ENCODE measurements at regions not wholly inside any gene's neighbourhood (a gene's known extent, or its start where the extent isn't known, plus 50 kb on each side); places are given as distances from the start of the nearest gene placed in this dataset.

- intact Hi-C loops (cut with DNase I; ENCODE audit: low total_unique reads) = no loop called here
- TF ChIP-seq CTCF (IDR thresholded peaks at IDR 0.05) = no peak
- TF ChIP-seq POLR2A (IDR thresholded peaks at IDR 0.05) = no peak
- no peak for DNase-seq
Measured at GRCh38 chr9:87189006-87189405, 241.7 kb upstream of the GAS1 start.

DNA sequence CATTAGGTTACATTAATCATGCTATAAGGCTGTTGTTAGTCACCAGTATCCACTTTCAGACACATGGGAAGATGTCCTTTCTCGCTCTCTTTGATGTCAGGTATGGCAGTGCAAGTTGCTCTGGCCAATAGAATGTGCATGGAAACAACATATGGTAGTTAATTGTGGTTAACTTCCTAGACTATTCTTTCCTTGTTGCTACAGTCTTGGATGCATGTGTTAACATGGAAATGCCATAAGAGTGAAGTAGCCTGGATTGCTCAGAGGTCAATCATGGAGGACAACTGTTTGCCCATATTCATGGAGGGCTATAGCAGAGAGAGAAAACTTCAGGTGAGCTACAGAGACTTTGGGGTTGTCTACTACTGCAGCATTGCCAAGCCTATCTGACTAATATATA lies 245.8 kb upstream of the GAS1 start:
- DNase-seq = no peak
- peak overlapping the region in 1 of 2 donors; percentile 73 for H3K27ac ChIP-seq
- no peaks in the 10 kb centered on the region for H3K9me3 ChIP-seq

More at GRCh38 chr9:87189006-87189405, 241.7 kb upstream of the GAS1 start:
- Histone ChIP-seq H3K4me3 (no peak overlapping the region), H3K27me3 (no peaks in the 10 kb centered on the region), H3K27ac (no peak overlapping the region), H3K4me1 (no peaks in the 10 kb centered on the region), H3K36me3 (no peaks in the 10 kb centered on the region), H3K9me3 (no peaks in the 10 kb centered on the region)

GRCh38 chr9:87193925-87194868 lies 246.9 kb upstream of the GAS1 start:
- Histone ChIP-seq H3K4me1 (no peaks in the 10 kb centered on the region), H3K36me3 (no peaks in the 10 kb centered on the region), H3K27me3 (no peaks in the 10 kb centered on the region), H3K9me3 (no peaks in the 10 kb centered on the region), H3K27ac (peak overlapping the region; percentile 72 to 73), H3K4me3 (no peak overlapping the region)
- TF ChIP-seq CTCF (IDR thresholded peaks at IDR 0.05) (no peak), POLR2A (IDR thresholded peaks at IDR 0.05) (no peak)
- intact Hi-C loops (cut with DNase I; ENCODE audit: low total_unique reads) = no loop called here
- no peak for DNase-seq

More for the DNA sequence above, 245.8 kb upstream of the GAS1 start:
- Histone ChIP-seq H3K4me1 (no peaks in the 10 kb centered on the region), H3K4me3 (no peak overlapping the region), H3K27me3 (no peaks in the 10 kb centered on the region), H3K36me3 (no peaks in the 10 kb centered on the region)
- intact Hi-C loops (cut with DNase I; ENCODE audit: low total_unique reads) = no loop called here
- no peak for TF ChIP-seq CTCF (IDR thresholded peaks at IDR 0.05)
- TF ChIP-seq POLR2A (IDR thresholded peaks at IDR 0.05) = no peak

- TF ChIP-seq CTCF (IDR thresholded peaks at IDR 0.05) (no peak), POLR2A (IDR thresholded peaks at IDR 0.05) (no peak)
- intact Hi-C loops (cut with DNase I; ENCODE audit: low total_unique reads) = no loop called here
- H3K4me3 ChIP-seq = no peak overlapping the region
- no peaks in the 10 kb centered on the region for H3K4me1 ChIP-seq
- no peaks in the 10 kb centered on the region for H3K36me3 ChIP-seq
- no peaks in the 10 kb centered on the region for H3K27me3 ChIP-seq
- DNase-seq = no peak
- H3K27ac ChIP-seq = peak overlapping the region; percentile 72 to 73
- H3K9me3 ChIP-seq = no peaks in the 10 kb centered on the region
Measured at GRCh38 chr9:87195306-87195705, 248.0 kb upstream of the GAS1 start.

- Histone ChIP-seq H3K4me1 (no peaks in the 10 kb centered on the region), H3K4me3 (no peak overlapping the region), H3K27me3 (no peaks in the 10 kb centered on the region), H3K27ac (peak overlapping the region in 1 of 2 donors; percentile 70), H3K36me3 (no peaks in the 10 kb centered on the region), H3K9me3 (no peaks in the 10 kb centered on the region)
- intact Hi-C loops (cut with DNase I; ENCODE audit: low total_unique reads) = no loop called here
- DNase-seq = no peak
- no peak for TF ChIP-seq CTCF (IDR thresholded peaks at IDR 0.05)
Measured at GRCh38 chr9:87197349-87198130, 250.2 kb upstream of the GAS1 start.
